HepG2 (cell line): ENCODE measurements at regions not wholly inside any gene's neighbourhood (a gene's known extent, or its start where the extent isn't known, plus 50 kb on each side); places are given as distances from the start of the nearest gene placed in this dataset.
A peak's percentile ranks its signal among the peaks of the same experiment; 100 is the strongest.

Source experiments
- ATAC-seq: fragments of 200-7000 bp; cut with Tn5 transposase; 3 replicates; pipeline ENCODE4 v1.9.1; 2020; ENCODE audit warnings: mild to moderate bottlenecking, moderate library complexity
- BruUV-seq: library from RNA; stranded (reverse); fragments of 400-500 nt; replicated peaks from 2 replicates; lab custom pipeline; 2021; lab: Mats Ljungman, UMichigan
- CTCF ChIA-PET: fragments of 300-600 bp; formaldehyde crosslinking; extraction: SDS; loops from one replicate; lab custom pipeline; 2021; ENCODE audit warnings: low total read pairs, inconsistent platforms, low intra/inter-chr PET ratio; lab: Yijun Ruan, JAX
- POLR2A ChIA-PET: fragments of 350-600 bp; sonication (Branson Sonifier 250); formaldehyde crosslinking; loops from one replicate; lab custom pipeline; 2020; ENCODE audit warnings: antibody characterized with exemption, inconsistent platforms; lab: Yijun Ruan, JAX
- DNase-seq: peaks from one replicate; pipeline ENCODE4 v3.0.0-alpha.2; 2015; ENCODE audit warnings: low spot score
- FAIRE-seq: peaks from 3 replicates; lab custom pipeline; 2011; peaks lifted over from hg19 to GRCh38; lab: Jason Lieb, UNC
- H2AFZ ChIP-seq: one replicate; pipeline ENCODE4 v1.6.1; 2011; ENCODE audit warnings: low read length, inconsistent platforms
- H3K27ac ChIP-seq: fragments of 300-600 bp; 3 replicates; pipeline ENCODE4 v1.8.0; 2011; ENCODE audit warnings: mixed run types, mild to moderate bottlenecking, mixed read lengths, low read length, inconsistent platforms; ENCODE audit not compliant: insufficient read depth; ENCODE audit errors: extremely low read length
- H3K27me3 ChIP-seq, 2 experiments: fragments of 200-600 bp in 1 of 2; 2 replicates in 1 of 2; 3 replicates in 1 of 2; pipeline versions ENCODE4 v1.6.0 to v1.8.0; 2011; ENCODE audit warnings: low read length in 2 of 2, mild to moderate bottlenecking in 2 of 2, moderate library complexity in 2 of 2, inconsistent platforms in 1 of 2; ENCODE audit not compliant: insufficient read depth in 2 of 2, control insufficient read depth in 1 of 2
- H3K36me3 ChIP-seq, 2 experiments: fragments of 200-600 bp in 1 of 2; replicated peaks in 1 of 2; 2 replicates in 1 of 2; 3 replicates in 1 of 2; pipeline versions ENCODE4 v1.5.1 to v1.8.0; 2011; ENCODE audit warnings: low read length in 2 of 2, inconsistent platforms in 1 of 2; ENCODE audit not compliant: insufficient read depth in 2 of 2, control insufficient read depth in 1 of 2
- H3K4me1 ChIP-seq: 2 replicates; pipeline ENCODE4 v1.5.1; 2012; ENCODE audit warnings: low read length, inconsistent platforms; ENCODE audit not compliant: insufficient read depth
- H3K4me2 ChIP-seq: 2 replicates; pipeline ENCODE4 v1.6.0; 2011; ENCODE audit warnings: low read depth, low read length, inconsistent platforms
- H3K4me3 ChIP-seq, 3 experiments: fragments of 200-600 bp in 1 of 3; sonication (generic), shearing (Covaris generic) in 1 of 3; replicated peaks in 1 of 3; 2 replicates each; pipeline ENCODE4 v1.5.1; 2011 to 2016; ENCODE audit warnings: low read length in 3 of 3, inconsistent platforms in 2 of 3, low read depth in 2 of 3, mild to moderate bottlenecking in 2 of 3, control low read depth in 1 of 3, mixed read lengths in 1 of 3; ENCODE audit not compliant: insufficient read depth in 1 of 3
- H3K79me2 ChIP-seq: one replicate; pipeline ENCODE4 v1.6.1; 2011; ENCODE audit warnings: low read length, inconsistent platforms; ENCODE audit not compliant: insufficient read depth
- H3K9ac ChIP-seq: 2 replicates; pipeline ENCODE4 v1.6.0; 2011; ENCODE audit warnings: mild to moderate bottlenecking, low read depth, low read length, inconsistent platforms; ENCODE audit not compliant: insufficient read depth
- H3K9me3 ChIP-seq: 2 replicates; pipeline ENCODE4 v1.5.1; 2012; ENCODE audit warnings: mild to moderate bottlenecking, low read length
- H4K20me1 ChIP-seq: 2 replicates; pipeline ENCODE4 v1.6.0; 2011; ENCODE audit warnings: inconsistent platforms, mild to moderate bottlenecking, low read length, moderate library complexity; ENCODE audit not compliant: insufficient read depth
- CTCF ChIP-seq: sonication (generic); formaldehyde crosslinking; IDR thresholded peaks from 2 replicates; pipeline ENCODE4 v1.5.0; 2020; ENCODE audit warnings: mild to moderate bottlenecking, missing genetic modification reagents, moderate library complexity
- DZIP1 ChIP-seq: sonication (generic); formaldehyde crosslinking; IDR thresholded peaks from 2 replicates; pipeline ENCODE4 v1.5.0; 2020; ENCODE audit warnings: mild to moderate bottlenecking, missing genetic modification reagents
- FOXK1 ChIP-seq: sonication (generic); formaldehyde crosslinking; IDR thresholded peaks from 2 replicates; pipeline ENCODE4 v1.4.0; 2020; ENCODE audit warnings: low read depth, missing genetic modification reagents, borderline replicate concordance
- HMGXB4 ChIP-seq, 2 experiments: sonication (generic) in 1 of 2; formaldehyde crosslinking in 1 of 2; IDR thresholded peaks; 2 replicates each; pipeline versions ENCODE4 v1.4.0 to v1.6.1; 2018 to 2020; ENCODE audit warnings: missing genetic modification reagents in 2 of 2, borderline replicate concordance in 1 of 2, low read depth in 1 of 2, mild to moderate bottlenecking in 1 of 2, missing biosample characterization in 1 of 2
- MEF2D ChIP-seq: sonication (generic); formaldehyde crosslinking; IDR thresholded peaks from 2 replicates; pipeline ENCODE4 v1.5.1; 2020; ENCODE audit warnings: mild to moderate bottlenecking, missing genetic modification reagents
- NFIC ChIP-seq: IDR thresholded peaks from 2 replicates; pipeline ENCODE4 v1.6.1; 2012; ENCODE audit warnings: mild to moderate bottlenecking, low read length, inconsistent platforms
- NR2C2 ChIP-seq: sonication (generic); formaldehyde crosslinking; IDR thresholded peaks from 2 replicates; pipeline ENCODE4 v1.4.0; 2020; ENCODE audit warnings: missing genetic modification reagents, mild to moderate bottlenecking, moderate library complexity, borderline replicate concordance
- PHB2 ChIP-seq: fragments of 450-650 bp; IDR thresholded peaks from 2 replicates; pipeline ENCODE4 v1.6.1; 2018; ENCODE audit not compliant: partially characterized antibody
- RAD21 ChIP-seq: fragments of 450-650 bp; formaldehyde crosslinking; IDR thresholded peaks from 2 replicates; pipeline ENCODE4 v1.5.0; 2020; ENCODE audit warnings: mild to moderate bottlenecking
- SMC3 ChIP-seq: IDR thresholded peaks from 2 replicates; pipeline ENCODE4 v1.6.1; 2011; ENCODE audit warnings: low read length, improper control_type of control experiment
- SNAPC2 ChIP-seq: sonication (generic); formaldehyde crosslinking; IDR thresholded peaks from 2 replicates; pipeline ENCODE4 v1.8.1; 2022; ENCODE audit warnings: mild to moderate bottlenecking, missing genetic modification reagents
- STAT6 ChIP-seq: sonication (generic); formaldehyde crosslinking; IDR thresholded peaks from 2 replicates; pipeline ENCODE4 v1.4.0; 2020; ENCODE audit warnings: missing genetic modification reagents, mild to moderate bottlenecking, borderline replicate concordance
- TEAD3 ChIP-seq: optimal IDR thresholded peaks from 2 replicates; pipeline ENCODE3; 2016; ENCODE audit warnings: borderline replicate concordance
- ZEB1 ChIP-seq: IDR thresholded peaks from 2 replicates; pipeline ENCODE4 v1.6.1; 2012; ENCODE audit warnings: mild to moderate bottlenecking, low read depth, inconsistent platforms; ENCODE audit not compliant: insufficient replicate concordance
- ZNF207 ChIP-seq: fragments of 450-650 bp; IDR thresholded peaks from 2 replicates; pipeline ENCODE4 v1.6.1; 2016; ENCODE audit warnings: antibody characterized with exemption, borderline replicate concordance
- WGBS: methylation state at CpG from one replicate; pipeline ENCODE4 v1.1.6; 2017; ENCODE audit warnings: low lambda C conversion rate; 5-methylcytosine and 5-hydroxymethylcytosine counted together
- in situ Hi-C: cut with HindIII; loops from 2 replicates; pipeline ENCODE4 v1.10.0; 2017; ENCODE audit warnings: low pct_unique_long_range_greater_than_20kb; ENCODE audit not compliant: extremely low pct_ligation_motif_present
- intact Hi-C: fragments of 100-400 bp; cut with micrococcal nuclease; formaldehyde crosslinking; loops from one replicate; pipeline ENCODE4 v1.10.0; 2022; ENCODE audit not compliant: unreplicated experiment

- peaks cover 3% of the 10 kb centered on the region for H3K79me2 ChIP-seq
- H3K4me2 ChIP-seq: peak overlapping the region; percentile 66
- H3K4me3 ChIP-seq: peak overlapping the region; percentile 11 to 41 (median 24); a peak in 5 of 6 replicates
- TSS peak; percentile 35 for BruUV-seq
- peak overlapping the region; percentile 50 for H3K27ac ChIP-seq
- H3K9me3 ChIP-seq: peaks cover 13% of the 10 kb centered on the region
- in situ Hi-C loops (loop anchor here (5.0 to 10.0 kb wide), 3 partner anchors 97 to 545 kb away; partner anchors contain the start of gene SPRY1), intact Hi-C loops (loop anchor here (1.0 to 5.0 kb wide), 6 partner anchors 59 to 556 kb away; no protein-coding TSS in a partner anchor)
- ATAC-seq (peak; percentile 84), FAIRE-seq (no peak), DNase-seq (peak; percentile 39)
- H3K27me3 ChIP-seq: no peaks in the 10 kb centered on the region
- ChIA-PET CTCF (interaction anchor here (0.7 to 4.2 kb wide), 3 partner anchors 95 to 557 kb away, joined by 3 to 37 read pairs (median 17); no protein-coding TSS in a partner anchor), POLR2A (interaction anchor here (1.0 to 1.7 kb wide), 4 partner anchors 10 to 261 kb away, joined by 3 to 4 read pairs (median 4); no protein-coding TSS in a partner anchor)
- no peaks in the 10 kb centered on the region for H4K20me1 ChIP-seq
- no peak overlapping the region for H2AFZ ChIP-seq
- H3K9ac ChIP-seq: peak overlapping the region; percentile 36; the same call in 1 of the 2 replicates
- peaks cover 5 to 10% of the 10 kb centered on the region in 2 experiments; a peak in 2 of 5 replicates for H3K36me3 ChIP-seq
- peaks cover 30% of the 10 kb centered on the region for H3K4me1 ChIP-seq
- WGBS: 14% methylated on average over 1 of the region's 1 CpG
- TF ChIP-seq FOXK1 (CRISPR knock-in tag): peak; percentile 5; the same call in 1 of the 2 replicates
- TF ChIP-seq MEF2D: peak; percentile 17; the same call in 1 of the 2 replicates
- TF ChIP-seq DZIP1 (CRISPR knock-in tag): no peak
- peak; percentile 22 for TF ChIP-seq ZEB1
- no peak for TF ChIP-seq NR2C2
- TF ChIP-seq HMGXB4 (CRISPR knock-in tag; IDR thresholded peaks at IDR 0.05; ENCODE audit: borderline replicate concordance in 1 of 2, low read depth in 1 of 2): peak in 1 of 2 experiments; percentile 57; a peak in 2 of 4 replicates
- no peak for TF ChIP-seq PHB2
- TF ChIP-seq CTCF (CRISPR knock-in tag): peak; percentile 53
- TF ChIP-seq NFIC: 0 out of 2 replicates have a peak, but pooled peaks have one; percentile 15
- peak; percentile 61 for TF ChIP-seq RAD21 (CRISPR knock-in tag)
- TF ChIP-seq SMC3: peak; percentile 20; the same call in 1 of the 2 replicates
- TF ChIP-seq SNAPC2 (CRISPR knock-in tag): peak; percentile 5; the same call in 1 of the 2 replicates
- no peak for TF ChIP-seq TEAD3 (CRISPR knock-in tag)
- TF ChIP-seq STAT6: 0 out of 2 replicates have a peak, but pooled peaks have one; percentile 2
- TF ChIP-seq ZNF207: no peak
Measured at GRCh38 chr4:123659730-123660129, 263.1 kb downstream of the SPRY1 start.
